SH-SY5Y (cell line): ENCODE measurements at regions not wholly inside any gene's neighbourhood (a gene's known extent, or its start where the extent isn't known, plus 50 kb on each side); places are given as distances from the start of the nearest gene placed in this dataset.

ENCODE experiments used
- GATA2 ChIP-seq: IDR thresholded peaks from 2 replicates; pipeline ENCODE4 v1.6.1; 2011; ENCODE audit warnings: mild to moderate bottlenecking, low read depth, low read length
- GATA3 ChIP-seq: IDR thresholded peaks from 2 replicates; pipeline ENCODE4 v1.6.1; 2011; ENCODE audit warnings: low read depth, mild to moderate bottlenecking, low read length, moderate library complexity

GRCh38 chr18:39711701-39712100, 2146.1 kb upstream of the CELF4 start:
- TF ChIP-seq GATA3 = no peak
- no peak for TF ChIP-seq GATA2
